ENCODE measurements at regions not wholly inside any gene's neighbourhood (a gene's known extent, or its start where the extent isn't known, plus 50 kb on each side); places are given as distances from the start of the nearest gene placed in this dataset.

- no peak for TF ChIP-seq CTCF (IDR thresholded peaks at IDR 0.05)
- TF ChIP-seq POLR2A (IDR thresholded peaks at IDR 0.05) = no peak
Observed at GRCh38 chr11:105492010-105492409, 117.9 kb upstream of the GRIA4 start.
